Activated T-cell treated with anti-CD3 and anti-CD28 coated beads, Interleukin-2, amount 50 U/mL, for 24 hours (primary cell): ENCODE measurements at regions not wholly inside any gene's neighbourhood (a gene's known extent, or its start where the extent isn't known, plus 50 kb on each side); places are given as distances from the start of the nearest gene placed in this dataset.

Experiments
- DNase-seq: peaks from one replicate; pipeline ENCODE4 v3.0.0-alpha.2; 2020
- H3K27ac Mint-ChIP-seq: 2 replicates; pipeline ENCODE4 v1.8.0; 2020; ENCODE audit warnings: mild to moderate bottlenecking, mixed read lengths
- H3K27me3 Mint-ChIP-seq: 2 replicates; pipeline ENCODE4 v1.8.0; 2020; ENCODE audit warnings: mixed read lengths
- H3K36me3 Mint-ChIP-seq: 2 replicates; pipeline ENCODE4 v1.8.0; 2020; ENCODE audit warnings: low read depth, mixed read lengths
- H3K4me1 Mint-ChIP-seq: 2 replicates; pipeline ENCODE4 v1.8.0; 2020; ENCODE audit warnings: low read depth, mixed read lengths
- H3K4me3 Mint-ChIP-seq: 2 replicates; pipeline ENCODE4 v1.8.0; 2020; ENCODE audit warnings: mild to moderate bottlenecking, moderate library complexity, mixed read lengths
- H3K9me3 Mint-ChIP-seq: 2 replicates; pipeline ENCODE4 v1.8.0; 2020; ENCODE audit warnings: mixed read lengths

DNA sequence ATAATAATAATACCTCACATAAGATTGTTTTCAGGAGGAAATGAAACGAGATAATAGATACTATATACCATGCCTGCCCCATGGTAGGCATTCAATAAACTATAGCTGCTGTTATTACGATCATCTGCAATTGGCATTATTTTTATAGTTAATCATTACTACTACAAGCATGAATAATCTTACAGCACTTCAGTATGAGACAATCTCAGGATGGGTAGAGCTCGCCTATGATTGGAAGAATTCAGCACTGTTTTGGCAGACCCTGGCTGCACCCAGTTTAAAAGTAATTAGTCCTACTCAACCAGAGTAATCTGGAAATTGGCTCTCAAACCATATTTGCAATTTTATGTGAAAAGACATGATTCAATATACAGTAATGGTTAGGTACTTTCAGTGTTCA is 105.0 kb upstream of the DPYD start:
- no peak for DNase-seq
- Mint-ChIP-seq H3K27me3 (peaks cover 14% of the 10 kb centered on the region), H3K4me3 (no peak overlapping the region), H3K4me1 (peaks cover 6% of the 10 kb centered on the region), H3K27ac (no peak overlapping the region), H3K9me3 (no peaks in the 10 kb centered on the region), H3K36me3 (no peaks in the 10 kb centered on the region)

DNA sequence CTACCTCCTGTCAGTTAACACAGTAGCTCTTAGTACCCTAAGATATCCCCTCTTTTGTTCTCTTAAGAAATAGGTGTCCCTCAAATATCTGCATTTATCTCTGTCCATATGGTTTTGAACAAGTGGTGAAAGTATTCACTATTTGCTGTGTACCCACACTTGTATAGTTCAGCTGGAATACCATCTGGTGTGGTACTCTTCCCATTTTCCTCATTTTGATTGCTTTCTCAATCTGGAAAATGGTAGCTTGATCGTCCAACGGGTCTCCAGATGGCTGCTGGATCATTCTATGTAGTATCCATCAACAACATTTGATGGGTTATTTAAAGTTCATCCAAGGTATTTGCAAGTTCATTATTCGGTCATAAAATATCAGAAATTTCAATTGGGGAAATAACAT is 100.3 kb upstream of the DPYD start:
- no peaks in the 10 kb centered on the region for H3K4me1 Mint-ChIP-seq
- no peak for DNase-seq
- no peak overlapping the region for H3K4me3 Mint-ChIP-seq
- H3K27ac Mint-ChIP-seq: no peak overlapping the region
- H3K27me3 Mint-ChIP-seq: peaks cover 16% of the 10 kb centered on the region
- H3K36me3 Mint-ChIP-seq: no peaks in the 10 kb centered on the region
- no peaks in the 10 kb centered on the region for H3K9me3 Mint-ChIP-seq

DNA sequence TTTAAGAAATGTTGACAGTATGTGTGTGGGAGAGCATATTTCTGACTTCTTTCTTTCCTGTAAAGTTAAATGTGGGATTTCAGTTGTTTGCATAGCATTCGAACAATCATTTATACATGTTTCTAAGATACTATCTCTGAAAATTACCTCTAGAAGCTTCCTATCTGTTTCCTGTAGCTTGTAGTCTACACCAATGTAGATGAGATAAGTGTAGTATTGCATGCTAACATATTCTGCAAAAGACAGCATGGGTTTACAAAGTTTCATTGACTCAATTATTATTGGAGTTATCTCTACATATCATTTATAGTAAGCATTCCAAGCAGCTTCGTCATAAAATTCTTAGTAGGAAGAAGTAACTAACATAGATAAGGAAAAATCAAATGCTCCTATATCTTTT is 98.9 kb upstream of the DPYD start:
- Mint-ChIP-seq H3K9me3 (no peaks in the 10 kb centered on the region), H3K27ac (no peak overlapping the region), H3K27me3 (peaks cover 12% of the 10 kb centered on the region), H3K4me1 (no peaks in the 10 kb centered on the region), H3K36me3 (no peaks in the 10 kb centered on the region), H3K4me3 (no peak overlapping the region)
- no peak for DNase-seq

DNA sequence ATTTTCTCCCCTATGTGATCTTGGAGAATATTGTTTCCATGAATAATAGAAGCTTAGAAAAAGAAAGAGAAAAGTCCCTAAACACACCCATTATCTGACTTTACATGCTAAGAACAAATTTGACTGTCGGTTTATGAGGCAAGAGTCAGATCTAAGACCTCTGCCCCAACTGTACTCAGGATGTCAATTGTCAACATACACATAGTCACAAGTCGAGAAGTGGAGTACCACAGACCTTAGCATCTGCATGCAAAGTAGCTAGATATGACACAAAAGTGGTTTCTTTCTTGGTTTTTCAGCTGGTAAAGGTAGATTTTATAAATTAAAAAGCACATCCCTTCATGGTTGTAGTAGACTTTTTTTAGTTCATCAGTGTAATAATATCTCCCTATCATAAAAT is 97.2 kb upstream of the DPYD start:
- Mint-ChIP-seq H3K4me3 (no peak overlapping the region), H3K27ac (no peak overlapping the region), H3K36me3 (no peaks in the 10 kb centered on the region), H3K9me3 (no peaks in the 10 kb centered on the region), H3K27me3 (peaks cover 12% of the 10 kb centered on the region), H3K4me1 (no peaks in the 10 kb centered on the region)
- DNase-seq: no peak

GRCh38 chr1:98017184-98017583 is 96.3 kb upstream of the DPYD start:
- Mint-ChIP-seq H3K27ac (no peak overlapping the region), H3K36me3 (no peaks in the 10 kb centered on the region), H3K4me1 (no peaks in the 10 kb centered on the region), H3K4me3 (no peak overlapping the region), H3K9me3 (no peaks in the 10 kb centered on the region), H3K27me3 (peaks cover 10% of the 10 kb centered on the region)
- DNase-seq: no peak

DNA sequence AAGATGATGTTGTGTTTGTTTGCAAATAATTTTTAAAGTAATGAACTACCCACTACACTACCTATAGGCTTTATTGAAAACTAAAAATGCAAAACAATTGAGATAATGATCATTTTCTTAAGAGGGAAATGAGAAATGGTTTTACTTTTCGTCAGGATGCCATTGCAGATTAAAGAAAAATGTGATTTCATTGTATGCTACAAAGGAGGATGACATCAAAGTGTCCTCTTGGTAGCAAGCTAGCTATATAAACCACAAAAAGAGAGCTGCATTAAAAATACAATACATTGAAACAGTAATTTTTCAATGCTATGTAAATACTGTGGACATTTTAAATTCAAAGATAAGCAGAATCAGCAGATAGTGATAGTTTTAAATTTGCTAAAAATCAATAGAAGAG is 87.5 kb upstream of the DPYD start:
- Mint-ChIP-seq H3K9me3 (no peaks in the 10 kb centered on the region), H3K4me1 (peaks cover 5% of the 10 kb centered on the region), H3K27me3 (peaks cover 4% of the 10 kb centered on the region), H3K27ac (no peak overlapping the region), H3K36me3 (no peaks in the 10 kb centered on the region), H3K4me3 (no peak overlapping the region)
- no peak for DNase-seq

- peaks cover 5% of the 10 kb centered on the region for H3K4me1 Mint-ChIP-seq
- H3K27ac Mint-ChIP-seq: no peak overlapping the region
- no peaks in the 10 kb centered on the region for H3K36me3 Mint-ChIP-seq
- no peak overlapping the region for H3K4me3 Mint-ChIP-seq
- no peaks in the 10 kb centered on the region for H3K9me3 Mint-ChIP-seq
- no peaks in the 10 kb centered on the region for H3K27me3 Mint-ChIP-seq
- no peak for DNase-seq
Measured at GRCh38 chr1:98005326-98006010, 84.6 kb upstream of the DPYD start.

- no peak overlapping the region for H3K27ac Mint-ChIP-seq
- H3K4me3 Mint-ChIP-seq: no peak overlapping the region
- H3K4me1 Mint-ChIP-seq: peaks cover 3% of the 10 kb centered on the region
- no peak for DNase-seq
- no peaks in the 10 kb centered on the region for H3K27me3 Mint-ChIP-seq
- no peaks in the 10 kb centered on the region for H3K36me3 Mint-ChIP-seq
- no peaks in the 10 kb centered on the region for H3K9me3 Mint-ChIP-seq
Measured at GRCh38 chr1:98003442-98003841, 82.6 kb upstream of the DPYD start.

DNA sequence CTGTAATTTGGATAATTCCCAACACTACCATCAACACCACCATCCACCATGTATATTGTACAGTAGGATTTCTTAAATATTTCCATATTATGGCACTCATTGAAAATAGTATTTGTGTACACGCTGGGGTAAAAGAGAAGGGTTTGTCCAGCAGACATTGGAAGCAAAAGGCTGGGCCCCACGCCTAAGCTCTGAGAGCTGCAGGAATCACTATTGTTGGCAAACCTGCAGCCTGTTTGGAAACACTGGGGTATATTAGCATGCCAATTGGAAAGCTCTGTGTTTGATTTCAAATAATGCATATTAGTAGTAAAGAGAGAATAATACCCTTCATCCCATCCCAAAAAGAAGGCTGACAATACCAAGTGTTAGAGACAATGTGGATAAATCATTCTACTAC is 81.5 kb upstream of the DPYD start:
- Mint-ChIP-seq H3K4me3 (no peak overlapping the region), H3K9me3 (no peaks in the 10 kb centered on the region), H3K4me1 (no peaks in the 10 kb centered on the region), H3K36me3 (no peaks in the 10 kb centered on the region), H3K27me3 (no peaks in the 10 kb centered on the region), H3K27ac (no peak overlapping the region)
- no peak for DNase-seq

GRCh38 chr1:98001764-98002163 is 80.9 kb upstream of the DPYD start:
- H3K36me3 Mint-ChIP-seq: no peaks in the 10 kb centered on the region
- H3K27me3 Mint-ChIP-seq: no peaks in the 10 kb centered on the region
- no peaks in the 10 kb centered on the region for H3K9me3 Mint-ChIP-seq
- H3K4me3 Mint-ChIP-seq: no peak overlapping the region
- no peak for DNase-seq
- H3K27ac Mint-ChIP-seq: no peak overlapping the region
- no peaks in the 10 kb centered on the region for H3K4me1 Mint-ChIP-seq

- no peak overlapping the region for H3K4me3 Mint-ChIP-seq
- no peaks in the 10 kb centered on the region for H3K4me1 Mint-ChIP-seq
- H3K27ac Mint-ChIP-seq: no peak overlapping the region
- H3K27me3 Mint-ChIP-seq: no peaks in the 10 kb centered on the region
- no peaks in the 10 kb centered on the region for H3K9me3 Mint-ChIP-seq
- H3K36me3 Mint-ChIP-seq: no peaks in the 10 kb centered on the region
- no peak for DNase-seq
Measured at GRCh38 chr1:97999320-97999719, 78.5 kb upstream of the DPYD start.

DNA sequence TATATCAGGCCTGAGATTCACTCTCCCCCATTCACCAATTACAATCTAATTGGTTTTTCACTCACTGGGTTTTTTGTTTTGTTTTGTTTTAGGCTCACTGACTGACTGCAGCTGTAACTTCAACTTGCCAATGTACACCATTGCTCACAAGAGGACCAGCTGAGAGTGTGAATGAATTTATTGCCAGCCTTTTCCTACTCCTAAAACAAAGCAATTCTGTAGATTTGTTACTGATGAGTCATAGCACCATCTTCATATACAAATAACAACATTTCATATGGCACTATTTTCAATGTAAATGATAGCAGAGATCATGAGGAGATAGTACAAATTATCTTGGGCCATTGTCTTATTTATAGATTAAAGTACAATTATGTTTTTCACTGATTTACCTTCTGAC is 76.0 kb upstream of the DPYD start:
- Mint-ChIP-seq H3K9me3 (no peaks in the 10 kb centered on the region), H3K4me1 (no peaks in the 10 kb centered on the region), H3K27me3 (peaks cover 3% of the 10 kb centered on the region), H3K4me3 (no peak overlapping the region), H3K27ac (no peak overlapping the region), H3K36me3 (no peaks in the 10 kb centered on the region)
- DNase-seq: no peak

- H3K27me3 Mint-ChIP-seq: peaks cover 3% of the 10 kb centered on the region
- no peak overlapping the region for H3K27ac Mint-ChIP-seq
- no peaks in the 10 kb centered on the region for H3K36me3 Mint-ChIP-seq
- H3K4me3 Mint-ChIP-seq: no peak overlapping the region
- no peaks in the 10 kb centered on the region for H3K9me3 Mint-ChIP-seq
- DNase-seq: no peak
- peaks cover 2% of the 10 kb centered on the region for H3K4me1 Mint-ChIP-seq
Measured at GRCh38 chr1:97989094-97989680, 68.4 kb upstream of the DPYD start.

GRCh38 chr1:97986041-97987005 is 65.5 kb upstream of the DPYD start:
- Mint-ChIP-seq H3K4me3 (no peak overlapping the region), H3K27ac (no peak overlapping the region), H3K27me3 (no peaks in the 10 kb centered on the region), H3K4me1 (peaks cover 2% of the 10 kb centered on the region), H3K9me3 (no peaks in the 10 kb centered on the region), H3K36me3 (no peaks in the 10 kb centered on the region)
- no peak for DNase-seq

GRCh38 chr1:97983126-97983525 is 62.3 kb upstream of the DPYD start:
- no peaks in the 10 kb centered on the region for H3K9me3 Mint-ChIP-seq

More at GRCh38 chr1:97983126-97983525, 62.3 kb upstream of the DPYD start:
- Mint-ChIP-seq H3K27me3 (no peaks in the 10 kb centered on the region), H3K27ac (no peak overlapping the region), H3K4me3 (no peak overlapping the region), H3K36me3 (no peaks in the 10 kb centered on the region), H3K4me1 (peaks cover 2% of the 10 kb centered on the region)
- DNase-seq: no peak
